ENCODE measurements at regions not wholly inside any gene's neighbourhood (a gene's known extent, or its start where the extent isn't known, plus 50 kb on each side); places are given as distances from the start of the nearest gene placed in this dataset.
"Not testable (repeated sequence)": the region's sequence is repeated elsewhere in the genome, so short reads cannot be mapped to it uniquely, and the experiment has no call there.

GRCh38 chr4:78710536-78710935 lies 65.6 kb upstream of the BMP2K start (continued):
- TF ChIP-seq ZNF337 (CRISPR knock-in tag; IDR thresholded peaks at IDR 0.05; ENCODE audit: borderline replicate concordance, low read depth): no peak

GRCh38 chr4:78711676-78712075 lies 64.5 kb upstream of the BMP2K start:
- H2AFZ ChIP-seq (ENCODE audit: low read length): no peak overlapping the region
- no peaks in the 10 kb centered on the region for H3K79me2 ChIP-seq (ENCODE audit: insufficient read depth, low read length)
- H4K20me1 ChIP-seq (ENCODE audit: insufficient read depth, low read length): no peaks in the 10 kb centered on the region
- H3K27me3 ChIP-seq (ENCODE audit: control insufficient read depth in 1 of 2, insufficient read depth in 2 of 2, low read length in 2 of 2): no peaks in the 10 kb centered on the region; a peak in 1 of 5 replicates
- no peak overlapping the region for H3K4me2 ChIP-seq (ENCODE audit: low read depth, low read length)
- H3K4me3 ChIP-seq (replicated peaks in 1 of 3; ENCODE audit: insufficient read depth in 1 of 3, low read depth in 2 of 3, low read length in 3 of 3): no peak overlapping the region
- 0 out of 2 replicates have a peak, but pooled peaks cover 9% of the 10 kb centered on the region for H3K4me1 ChIP-seq (ENCODE audit: insufficient read depth, low read length)
- no peaks in the 10 kb centered on the region for H3K9me3 ChIP-seq (ENCODE audit: low read length)
- WGBS (ENCODE audit: low lambda C conversion rate): 8% methylated on average over 3 of the region's 3 CpGs
- ChIA-PET POLR2A (no interaction called here), CTCF (ENCODE audit: low intra/inter-chr PET ratio, low total read pairs) (no interaction called here)
- in situ Hi-C loops (cut with HindIII; ENCODE audit: extremely low pct_ligation_motif_present, low pct_unique_long_range_greater_than_20kb) (no loop called here), intact Hi-C loops (cut with micrococcal nuclease; ENCODE audit: unreplicated experiment) (no loop called here)
- H3K36me3 ChIP-seq (replicated peaks in 1 of 2; ENCODE audit: control insufficient read depth in 1 of 2, insufficient read depth in 2 of 2, low read length in 2 of 2): no peaks in the 10 kb centered on the region
- DNase-seq (ENCODE audit: low spot score): no peak
- no peak for TF ChIP-seq ZNF326 (CRISPR knock-in tag; IDR thresholded peaks at IDR 0.05; ENCODE audit: borderline replicate concordance)
- no peak for TF ChIP-seq ZNF567 (CRISPR knock-in tag; IDR thresholded peaks at IDR 0.05; ENCODE audit: borderline replicate concordance)
- TF ChIP-seq SP4 (CRISPR knock-in tag; IDR thresholded peaks at IDR 0.05): no peak
- TF ChIP-seq ZBTB14 (CRISPR knock-in tag; IDR thresholded peaks at IDR 0.05): no peak
- no peak for TF ChIP-seq ZNF234 (CRISPR knock-in tag; conservative IDR thresholded peaks at IDR 0.05)
- H3K27ac ChIP-seq (ENCODE audit: extremely low read length, insufficient read depth, low read length): no peak overlapping the region
- H3K9ac ChIP-seq (ENCODE audit: insufficient read depth, low read depth, low read length): no peak overlapping the region
- FAIRE-seq: no peak
- no peak for ATAC-seq
- no TSS peak for BruUV-seq (replicated peaks)

- H3K79me2 ChIP-seq (ENCODE audit: insufficient read depth, low read length); H2AFZ ChIP-seq (ENCODE audit: low read length); intact Hi-C loops (cut with micrococcal nuclease; ENCODE audit: unreplicated experiment); H3K9me3 ChIP-seq (ENCODE audit: low read length); CTCF ChIA-PET (ENCODE audit: low intra/inter-chr PET ratio, low total read pairs); H3K4me1 ChIP-seq (ENCODE audit: insufficient read depth, low read length); H3K27me3 ChIP-seq (ENCODE audit: control insufficient read depth in 1 of 2, insufficient read depth in 2 of 2, low read length in 2 of 2); BruUV-seq (replicated peaks); H3K4me3 ChIP-seq (replicated peaks in 1 of 3; ENCODE audit: insufficient read depth in 1 of 3, low read depth in 2 of 3, low read length in 3 of 3); H4K20me1 ChIP-seq (ENCODE audit: insufficient read depth, low read length); POLR2A ChIA-PET; H3K27ac ChIP-seq (ENCODE audit: extremely low read length, insufficient read depth, low read length); H3K36me3 ChIP-seq (replicated peaks in 1 of 2; ENCODE audit: control insufficient read depth in 1 of 2, insufficient read depth in 2 of 2, low read length in 2 of 2); DNase-seq (ENCODE audit: low spot score); in situ Hi-C loops (cut with HindIII; ENCODE audit: extremely low pct_ligation_motif_present, low pct_unique_long_range_greater_than_20kb); ATAC-seq; H3K4me2 ChIP-seq (ENCODE audit: low read depth, low read length); FAIRE-seq; H3K9ac ChIP-seq (ENCODE audit: insufficient read depth, low read depth, low read length): not testable (repeated sequence)
- WGBS (ENCODE audit: low lambda C conversion rate): 20% methylated on average over 4 of the region's 4 CpGs
Measured at GRCh38 chr4:78714598-78714997, 61.6 kb upstream of the BMP2K start.

- H2AFZ ChIP-seq (ENCODE audit: low read length); H3K27ac ChIP-seq (ENCODE audit: extremely low read length, insufficient read depth, low read length); in situ Hi-C loops (cut with HindIII; ENCODE audit: extremely low pct_ligation_motif_present, low pct_unique_long_range_greater_than_20kb); CTCF ChIA-PET (ENCODE audit: low intra/inter-chr PET ratio, low total read pairs); H3K36me3 ChIP-seq (replicated peaks in 1 of 2; ENCODE audit: control insufficient read depth in 1 of 2, insufficient read depth in 2 of 2, low read length in 2 of 2); H4K20me1 ChIP-seq (ENCODE audit: insufficient read depth, low read length); H3K79me2 ChIP-seq (ENCODE audit: insufficient read depth, low read length); POLR2A ChIA-PET; H3K27me3 ChIP-seq (ENCODE audit: control insufficient read depth in 1 of 2, insufficient read depth in 2 of 2, low read length in 2 of 2); ATAC-seq; H3K4me2 ChIP-seq (ENCODE audit: low read depth, low read length); FAIRE-seq; H3K9ac ChIP-seq (ENCODE audit: insufficient read depth, low read depth, low read length); H3K9me3 ChIP-seq (ENCODE audit: low read length); H3K4me3 ChIP-seq (replicated peaks in 1 of 3; ENCODE audit: insufficient read depth in 1 of 3, low read depth in 2 of 3, low read length in 3 of 3); BruUV-seq (replicated peaks); DNase-seq (ENCODE audit: low spot score); intact Hi-C loops (cut with micrococcal nuclease; ENCODE audit: unreplicated experiment); H3K4me1 ChIP-seq (ENCODE audit: insufficient read depth, low read length): not testable (repeated sequence)
- WGBS (ENCODE audit: low lambda C conversion rate): 53% methylated on average over 6 of the region's 6 CpGs
Measured at GRCh38 chr4:78715372-78715771, 60.8 kb upstream of the BMP2K start.

Data from HepG2 (cell line).